ENCODE measurements at regions not wholly inside any gene's neighbourhood (a gene's known extent, or its start where the extent isn't known, plus 50 kb on each side); places are given as distances from the start of the nearest gene placed in this dataset.

- H3K27ac ChIP-seq (ENCODE audit: low read length), result peak overlapping the region; percentile 97
- BruUV-seq (replicated peaks), result no TSS peak
- ATAC-seq, result no peak
- intact Hi-C loops (cut with micrococcal nuclease), result loop anchor here (10.0 kb wide), 1 partner anchor 199 kb away; no protein-coding TSS in a partner anchor
- H3K27me3 ChIP-seq (ENCODE audit: low read length), result no peaks in the 10 kb centered on the region
- H3K9me3 ChIP-seq (ENCODE audit: low read length), result no peaks in the 10 kb centered on the region
- peaks cover 14% of the 10 kb centered on the region for H3F3A ChIP-seq (ENCODE audit: low read length, unreplicated experiment)
- no peak for TF ChIP-seq EZH2 (IDR thresholded peaks at IDR 0.05; ENCODE audit: low read length, unreplicated experiment)
- no peak for TF ChIP-seq EZH2phosphoT487 (IDR thresholded peaks at IDR 0.05; ENCODE audit: borderline replicate concordance, low read length)
- TF ChIP-seq, protein P1, sequence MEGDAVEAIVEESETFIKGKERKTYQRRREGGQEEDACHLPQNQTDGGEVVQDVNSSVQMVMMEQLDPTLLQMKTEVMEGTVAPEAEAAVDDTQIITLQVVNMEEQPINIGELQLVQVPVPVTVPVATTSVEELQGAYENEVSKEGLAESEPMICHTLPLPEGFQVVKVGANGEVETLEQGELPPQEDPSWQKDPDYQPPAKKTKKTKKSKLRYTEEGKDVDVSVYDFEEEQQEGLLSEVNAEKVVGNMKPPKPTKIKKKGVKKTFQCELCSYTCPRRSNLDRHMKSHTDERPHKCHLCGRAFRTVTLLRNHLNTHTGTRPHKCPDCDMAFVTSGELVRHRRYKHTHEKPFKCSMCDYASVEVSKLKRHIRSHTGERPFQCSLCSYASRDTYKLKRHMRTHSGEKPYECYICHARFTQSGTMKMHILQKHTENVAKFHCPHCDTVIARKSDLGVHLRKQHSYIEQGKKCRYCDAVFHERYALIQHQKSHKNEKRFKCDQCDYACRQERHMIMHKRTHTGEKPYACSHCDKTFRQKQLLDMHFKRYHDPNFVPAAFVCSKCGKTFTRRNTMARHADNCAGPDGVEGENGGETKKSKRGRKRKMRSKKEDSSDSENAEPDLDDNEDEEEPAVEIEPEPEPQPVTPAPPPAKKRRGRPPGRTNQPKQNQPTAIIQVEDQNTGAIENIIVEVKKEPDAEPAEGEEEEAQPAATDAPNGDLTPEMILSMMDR (conservative IDR thresholded peaks at IDR 0.05; ENCODE audit: low read depth, low read length), result no peak
- H3K79me2 ChIP-seq (ENCODE audit: low read length), result no peaks in the 10 kb centered on the region
- peaks cover 48% of the 10 kb centered on the region for H3K4me1 ChIP-seq (ENCODE audit: insufficient read depth, low read length)
- POLR2A ChIA-PET (ENCODE audit: unreplicated experiment), result interaction anchor here (0.6 kb wide), 1 partner anchor 152 kb away, joined by 3 read pairs; no protein-coding TSS in a partner anchor
- no peaks in the 10 kb centered on the region for H4K20me1 ChIP-seq (ENCODE audit: low read length)
- no peaks in the 10 kb centered on the region for H3K9me2 ChIP-seq (replicated peaks; ENCODE audit: low read length)
- CTCF ChIA-PET, result no interaction called here
- peak overlapping the region; percentile 69 for H3K9ac ChIP-seq (ENCODE audit: low read length)
- H2AFZ ChIP-seq (ENCODE audit: low read length), result no peak overlapping the region
- H3K36me3 ChIP-seq (ENCODE audit: low read depth, low read length), result no peaks in the 10 kb centered on the region
- no peak overlapping the region for H3K4me3 ChIP-seq (ENCODE audit: low read length)
- H3K4me2 ChIP-seq (ENCODE audit: low read length), result peak overlapping the region; percentile 63
- DNase-seq, result peak; percentile 70
Observed at GRCh38 chr5:89036166-89036565, 153.2 kb upstream of the MEF2C start.

GRCh38 chr5:89034588-89034987, 151.6 kb upstream of the MEF2C start:
- Histone ChIP-seq H3K27ac (ENCODE audit: low read length) (peak overlapping the region; percentile 97), H3K9me3 (ENCODE audit: low read length) (no peaks in the 10 kb centered on the region), H2AFZ (ENCODE audit: low read length) (no peak overlapping the region), H3K4me3 (ENCODE audit: low read length) (no peak overlapping the region), H3K4me1 (ENCODE audit: insufficient read depth, low read length) (peaks cover 50% of the 10 kb centered on the region), H3F3A (ENCODE audit: low read length, unreplicated experiment) (peaks cover 14% of the 10 kb centered on the region), H3K9me2 (replicated peaks; ENCODE audit: low read length) (no peaks in the 10 kb centered on the region), H4K20me1 (ENCODE audit: low read length) (no peaks in the 10 kb centered on the region), H3K36me3 (ENCODE audit: low read depth, low read length) (no peaks in the 10 kb centered on the region), H3K27me3 (ENCODE audit: low read length) (no peaks in the 10 kb centered on the region), H3K79me2 (ENCODE audit: low read length) (no peaks in the 10 kb centered on the region), H3K9ac (ENCODE audit: low read length) (peak overlapping the region; percentile 39; the same call in 1 of the 2 replicates), H3K4me2 (ENCODE audit: low read length) (peak overlapping the region; percentile 27)
- peak; percentile 89 for ATAC-seq
- CTCF ChIA-PET, result interaction anchor here (0.5 kb wide), 1 partner anchor 38 kb away, joined by 3 read pairs; no protein-coding TSS in a partner anchor
- BruUV-seq (replicated peaks), result no TSS peak
- POLR2A ChIA-PET (ENCODE audit: unreplicated experiment), result no interaction called here
- intact Hi-C loops (cut with micrococcal nuclease), result loop anchor here (1.0 to 10.0 kb wide), 5 partner anchors 70 to 307 kb away; partner anchors contain the start of gene MEF2C
- peak; percentile 95 for DNase-seq
- no peak for TF ChIP-seq EZH2 (IDR thresholded peaks at IDR 0.05; ENCODE audit: low read length, unreplicated experiment)
- TF ChIP-seq, protein P1 (conservative IDR thresholded peaks at IDR 0.05; ENCODE audit: low read depth, low read length), result no peak
- TF ChIP-seq EZH2phosphoT487 (IDR thresholded peaks at IDR 0.05; ENCODE audit: borderline replicate concordance, low read length), result no peak

DNA sequence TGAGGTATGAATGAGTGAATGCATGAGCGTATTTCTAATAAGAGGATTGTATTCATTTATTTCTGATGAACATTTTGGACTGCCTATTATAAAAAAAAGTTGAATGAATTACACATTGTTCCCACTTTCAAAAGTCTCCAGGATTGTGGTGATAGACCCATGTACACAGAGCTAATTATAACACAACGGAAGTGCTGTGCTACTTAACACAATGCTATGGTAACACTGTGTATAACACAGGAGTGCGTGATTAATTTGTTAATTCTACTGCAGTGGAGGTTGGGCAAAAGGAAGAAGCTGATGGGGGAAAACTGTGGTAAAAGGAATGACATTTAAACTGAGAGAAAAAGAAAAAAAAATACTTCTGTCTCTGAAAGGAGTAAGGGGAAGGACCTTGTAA, 147.8 kb upstream of the MEF2C start:
- no peak overlapping the region for H3K27ac ChIP-seq (ENCODE audit: low read length)
- H2AFZ ChIP-seq (ENCODE audit: low read length), result no peak overlapping the region
- ChIA-PET POLR2A (ENCODE audit: unreplicated experiment) (no interaction called here), CTCF (no interaction called here)
- H3K79me2 ChIP-seq (ENCODE audit: low read length), result no peaks in the 10 kb centered on the region
- TF ChIP-seq EZH2phosphoT487 (IDR thresholded peaks at IDR 0.05; ENCODE audit: borderline replicate concordance, low read length) (no peak), EZH2 (IDR thresholded peaks at IDR 0.05; ENCODE audit: low read length, unreplicated experiment) (no peak)
- TF ChIP-seq, protein P1 (conservative IDR thresholded peaks at IDR 0.05; ENCODE audit: low read depth, low read length), result no peak
- no TSS peak for BruUV-seq (replicated peaks)
- no peaks in the 10 kb centered on the region for H3K9me3 ChIP-seq (ENCODE audit: low read length)
- intact Hi-C loops (cut with micrococcal nuclease), result loop anchor here (5.0 to 10.0 kb wide), 3 partner anchors 204 to 303 kb away; no protein-coding TSS in a partner anchor
- ATAC-seq (no peak), DNase-seq (no peak)
- no peak overlapping the region for H3K4me3 ChIP-seq (ENCODE audit: low read length)
- no peak overlapping the region for H3K9ac ChIP-seq (ENCODE audit: low read length)
- H3K4me1 ChIP-seq (ENCODE audit: insufficient read depth, low read length), result peaks cover 38% of the 10 kb centered on the region
- H3K4me2 ChIP-seq (ENCODE audit: low read length), result no peak overlapping the region
- H3K9me2 ChIP-seq (replicated peaks; ENCODE audit: low read length), result no peaks in the 10 kb centered on the region
- H3K27me3 ChIP-seq (ENCODE audit: low read length), result no peaks in the 10 kb centered on the region
- no peaks in the 10 kb centered on the region for H4K20me1 ChIP-seq (ENCODE audit: low read length)
- H3K36me3 ChIP-seq (ENCODE audit: low read depth, low read length), result no peaks in the 10 kb centered on the region
- H3F3A ChIP-seq (ENCODE audit: low read length, unreplicated experiment), result no peaks in the 10 kb centered on the region

Data from PC-3 (cell line).